HepG2 (cell line): ENCODE measurements at regions not wholly inside any gene's neighbourhood (a gene's known extent, or its start where the extent isn't known, plus 50 kb on each side); places are given as distances from the start of the nearest gene placed in this dataset.

ENCODE experiments used
- ATAC-seq: fragments of 200-7000 bp; cut with Tn5 transposase; 3 replicates; pipeline ENCODE4 v1.9.1; 2020; ENCODE audit warnings: mild to moderate bottlenecking, moderate library complexity
- BruUV-seq: library from RNA; stranded (reverse); fragments of 400-500 nt; replicated peaks from 2 replicates; lab custom pipeline; 2021; lab: Mats Ljungman, UMichigan
- CTCF ChIA-PET: fragments of 300-600 bp; formaldehyde crosslinking; extraction: SDS; loops from one replicate; lab custom pipeline; 2021; ENCODE audit warnings: low total read pairs, inconsistent platforms, low intra/inter-chr PET ratio; lab: Yijun Ruan, JAX
- POLR2A ChIA-PET: fragments of 350-600 bp; sonication (Branson Sonifier 250); formaldehyde crosslinking; loops from one replicate; lab custom pipeline; 2020; ENCODE audit warnings: antibody characterized with exemption, inconsistent platforms; lab: Yijun Ruan, JAX
- DNase-seq: peaks from one replicate; pipeline ENCODE4 v3.0.0-alpha.2; 2015; ENCODE audit warnings: low spot score
- FAIRE-seq: peaks from 3 replicates; lab custom pipeline; 2011; peaks lifted over from hg19 to GRCh38; lab: Jason Lieb, UNC
- H2AFZ ChIP-seq: one replicate; pipeline ENCODE4 v1.6.1; 2011; ENCODE audit warnings: low read length, inconsistent platforms
- H3K27ac ChIP-seq: fragments of 300-600 bp; 3 replicates; pipeline ENCODE4 v1.8.0; 2011; ENCODE audit warnings: mixed run types, mild to moderate bottlenecking, mixed read lengths, low read length, inconsistent platforms; ENCODE audit not compliant: insufficient read depth; ENCODE audit errors: extremely low read length
- H3K27me3 ChIP-seq, 2 experiments: fragments of 200-600 bp in 1 of 2; 2 replicates in 1 of 2; 3 replicates in 1 of 2; pipeline versions ENCODE4 v1.6.0 to v1.8.0; 2011; ENCODE audit warnings: low read length in 2 of 2, mild to moderate bottlenecking in 2 of 2, moderate library complexity in 2 of 2, inconsistent platforms in 1 of 2; ENCODE audit not compliant: insufficient read depth in 2 of 2, control insufficient read depth in 1 of 2
- H3K36me3 ChIP-seq, 2 experiments: fragments of 200-600 bp in 1 of 2; replicated peaks in 1 of 2; 2 replicates in 1 of 2; 3 replicates in 1 of 2; pipeline versions ENCODE4 v1.5.1 to v1.8.0; 2011; ENCODE audit warnings: low read length in 2 of 2, inconsistent platforms in 1 of 2; ENCODE audit not compliant: insufficient read depth in 2 of 2, control insufficient read depth in 1 of 2
- H3K4me1 ChIP-seq: 2 replicates; pipeline ENCODE4 v1.5.1; 2012; ENCODE audit warnings: low read length, inconsistent platforms; ENCODE audit not compliant: insufficient read depth
- H3K4me2 ChIP-seq: 2 replicates; pipeline ENCODE4 v1.6.0; 2011; ENCODE audit warnings: low read depth, low read length, inconsistent platforms
- H3K4me3 ChIP-seq, 3 experiments: fragments of 200-600 bp in 1 of 3; sonication (generic), shearing (Covaris generic) in 1 of 3; replicated peaks in 1 of 3; 2 replicates each; pipeline ENCODE4 v1.5.1; 2011 to 2016; ENCODE audit warnings: low read length in 3 of 3, inconsistent platforms in 2 of 3, low read depth in 2 of 3, mild to moderate bottlenecking in 2 of 3, control low read depth in 1 of 3, mixed read lengths in 1 of 3; ENCODE audit not compliant: insufficient read depth in 1 of 3
- H3K79me2 ChIP-seq: one replicate; pipeline ENCODE4 v1.6.1; 2011; ENCODE audit warnings: low read length, inconsistent platforms; ENCODE audit not compliant: insufficient read depth
- H3K9ac ChIP-seq: 2 replicates; pipeline ENCODE4 v1.6.0; 2011; ENCODE audit warnings: mild to moderate bottlenecking, low read depth, low read length, inconsistent platforms; ENCODE audit not compliant: insufficient read depth
- H3K9me3 ChIP-seq: 2 replicates; pipeline ENCODE4 v1.5.1; 2012; ENCODE audit warnings: mild to moderate bottlenecking, low read length
- H4K20me1 ChIP-seq: 2 replicates; pipeline ENCODE4 v1.6.0; 2011; ENCODE audit warnings: inconsistent platforms, mild to moderate bottlenecking, low read length, moderate library complexity; ENCODE audit not compliant: insufficient read depth
- DNMT1 ChIP-seq: sonication (generic); formaldehyde crosslinking; IDR thresholded peaks from 2 replicates; pipeline ENCODE4 v1.5.1; 2020; ENCODE audit warnings: mild to moderate bottlenecking, missing genetic modification reagents
- HMG20A ChIP-seq: IDR thresholded peaks from 2 replicates; pipeline ENCODE4 v1.6.1; 2016; ENCODE audit warnings: borderline replicate concordance
- MYNN ChIP-seq: sonication (generic); formaldehyde crosslinking; IDR thresholded peaks from 2 replicates; pipeline ENCODE4 v1.4.0; 2020; ENCODE audit warnings: mild to moderate bottlenecking, low read depth, missing genetic modification reagents
- PHB2 ChIP-seq: fragments of 450-650 bp; IDR thresholded peaks from 2 replicates; pipeline ENCODE4 v1.6.1; 2018; ENCODE audit not compliant: partially characterized antibody
- SOX13 ChIP-seq, 3 experiments: fragments of 450-650 bp in 1 of 3; sonication (generic) in 1 of 3; formaldehyde crosslinking in 1 of 3; IDR thresholded peaks in 2 of 3; conservative IDR thresholded peaks in 1 of 3; 2 replicates each; pipeline versions ENCODE4 v1.5.0 to v1.6.1; 2016 to 2020; ENCODE audit warnings: antibody characterized with exemption in 1 of 3, mild to moderate bottlenecking in 1 of 3, missing compliant biosample characterization in 1 of 3, missing genetic modification reagents in 1 of 3, moderate library complexity in 1 of 3
- ZBTB1 ChIP-seq: sonication (generic); formaldehyde crosslinking; IDR thresholded peaks from 2 replicates; pipeline ENCODE4 v1.4.0; 2020; ENCODE audit warnings: missing genetic modification reagents, borderline replicate concordance
- ZNF367 ChIP-seq: sonication (generic); formaldehyde crosslinking; IDR thresholded peaks from 2 replicates; pipeline ENCODE4 v1.4.0; 2020; ENCODE audit warnings: missing genetic modification reagents, borderline replicate concordance
- ZNF615 ChIP-seq: sonication (generic); formaldehyde crosslinking; IDR thresholded peaks from 2 replicates; pipeline ENCODE4 v1.5.0; 2020; ENCODE audit warnings: mild to moderate bottlenecking, missing genetic modification reagents, borderline replicate concordance
- ZNF652 ChIP-seq: IDR thresholded peaks from 2 replicates; pipeline ENCODE4 v1.6.1; 2016; ENCODE audit warnings: low read depth, borderline replicate concordance
- WGBS: methylation state at CpG from one replicate; pipeline ENCODE4 v1.1.6; 2017; ENCODE audit warnings: low lambda C conversion rate; 5-methylcytosine and 5-hydroxymethylcytosine counted together
- in situ Hi-C: cut with HindIII; loops from 2 replicates; pipeline ENCODE4 v1.10.0; 2017; ENCODE audit warnings: low pct_unique_long_range_greater_than_20kb; ENCODE audit not compliant: extremely low pct_ligation_motif_present
- intact Hi-C: fragments of 100-400 bp; cut with micrococcal nuclease; formaldehyde crosslinking; loops from one replicate; pipeline ENCODE4 v1.10.0; 2022; ENCODE audit not compliant: unreplicated experiment
- TF ChIP-seq, protein P1 (sequence below): sonication (generic); formaldehyde crosslinking; IDR thresholded peaks from 2 replicates; pipeline ENCODE4 v1.5.0; 2020; ENCODE audit warnings: missing genetic modification reagents, mild to moderate bottlenecking, borderline replicate concordance
- TF ChIP-seq, protein P2 (sequence below): sonication (generic); formaldehyde crosslinking; IDR thresholded peaks from 2 replicates; pipeline ENCODE4 v1.5.1; 2020; ENCODE audit warnings: mild to moderate bottlenecking, missing genetic modification reagents, moderate library complexity
- TF ChIP-seq, protein P3 (sequence below): sonication (generic); formaldehyde crosslinking; IDR thresholded peaks from 2 replicates; pipeline ENCODE4 v1.5.0; 2020; ENCODE audit warnings: missing genetic modification reagents
- TF ChIP-seq, protein P4 (sequence below): sonication (generic); formaldehyde crosslinking; IDR thresholded peaks from 2 replicates; pipeline ENCODE4 v1.4.0; 2020; ENCODE audit warnings: missing genetic modification reagents
- TF ChIP-seq, protein P5 (sequence below): sonication (generic); formaldehyde crosslinking; IDR thresholded peaks from 2 replicates; pipeline ENCODE4 v1.5.0; 2020; ENCODE audit warnings: mild to moderate bottlenecking, missing genetic modification reagents

DNA sequence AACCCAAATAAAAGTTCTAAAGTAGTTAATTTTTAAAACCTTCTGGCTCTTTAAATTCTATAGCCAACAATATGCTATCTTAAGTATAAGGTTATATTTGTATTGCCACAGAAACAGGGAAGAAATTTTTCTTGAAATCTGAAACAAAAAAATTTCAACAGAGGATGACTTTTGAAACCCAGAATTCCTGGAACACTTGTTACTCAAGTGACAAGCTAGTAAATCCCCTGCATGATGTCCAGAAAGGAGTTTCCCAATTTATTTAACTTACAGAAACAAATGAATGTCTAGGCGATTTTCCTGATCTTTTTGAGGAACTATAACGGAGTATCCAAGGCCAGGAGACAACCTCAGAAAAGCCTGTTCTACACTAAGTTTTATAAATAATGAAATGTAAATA, 69.6 kb downstream of the SLC41A2 start:
- no peak overlapping the region for H3K4me3 ChIP-seq

More for the DNA sequence above, 69.6 kb downstream of the SLC41A2 start:
- no peak for ATAC-seq
- Histone ChIP-seq H3K27me3 (no peaks in the 10 kb centered on the region), H3K4me1 (no peaks in the 10 kb centered on the region), H2AFZ (no peak overlapping the region), H3K9me3 (no peaks in the 10 kb centered on the region), H3K79me2 (no peaks in the 10 kb centered on the region), H4K20me1 (no peaks in the 10 kb centered on the region), H3K36me3 (no peaks in the 10 kb centered on the region), H3K4me2 (no peak overlapping the region), H3K27ac (no peak overlapping the region), H3K9ac (no peak overlapping the region)
- FAIRE-seq: no peak
- no TSS peak for BruUV-seq
- intact Hi-C loops: no loop called here
- ChIA-PET POLR2A (no interaction called here), CTCF (no interaction called here)
- WGBS: 84% methylated on average over 2 of the region's 2 CpGs
- DNase-seq: no peak
- TF ChIP-seq ZNF652 (CRISPR knock-in tag) (no peak), PHB2 (no peak), ZNF615 (CRISPR knock-in tag) (no peak), HMG20A (no peak), ZNF367 (CRISPR knock-in tag) (no peak), MYNN (CRISPR knock-in tag) (no peak), ZBTB1 (CRISPR knock-in tag) (no peak), DNMT1 (no peak), SOX13 (IDR thresholded peaks at IDR 0.05) (no peak), SOX13 (CRISPR knock-in tag; conservative IDR thresholded peaks at IDR 0.05 in 1 of 2, IDR thresholded peaks at IDR 0.05 in 1 of 2) (no peak)
- TF ChIP-seq, protein P1, sequence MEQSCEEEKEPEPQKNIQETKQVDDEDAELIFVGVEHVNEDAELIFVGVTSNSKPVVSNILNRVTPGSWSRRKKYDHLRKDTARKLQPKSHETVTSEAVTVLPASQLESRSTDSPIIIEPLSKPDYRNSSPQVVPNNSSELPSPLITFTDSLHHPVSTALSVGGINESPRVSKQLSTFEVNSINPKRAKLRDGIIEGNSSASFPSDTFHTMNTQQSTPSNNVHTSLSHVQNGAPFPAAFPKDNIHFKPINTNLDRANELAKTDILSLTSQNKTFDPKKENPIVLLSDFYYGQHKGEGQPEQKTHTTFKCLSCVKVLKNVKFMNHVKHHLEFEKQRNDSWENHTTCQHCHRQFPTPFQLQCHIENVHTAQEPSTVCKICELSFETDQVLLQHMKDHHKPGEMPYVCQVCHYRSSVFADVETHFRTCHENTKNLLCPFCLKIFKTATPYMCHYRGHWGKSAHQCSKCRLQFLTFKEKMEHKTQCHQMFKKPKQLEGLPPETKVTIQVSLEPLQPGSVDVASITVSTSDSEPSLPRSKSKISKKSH (CRISPR knock-in tag): no peak
- TF ChIP-seq, protein P2, sequence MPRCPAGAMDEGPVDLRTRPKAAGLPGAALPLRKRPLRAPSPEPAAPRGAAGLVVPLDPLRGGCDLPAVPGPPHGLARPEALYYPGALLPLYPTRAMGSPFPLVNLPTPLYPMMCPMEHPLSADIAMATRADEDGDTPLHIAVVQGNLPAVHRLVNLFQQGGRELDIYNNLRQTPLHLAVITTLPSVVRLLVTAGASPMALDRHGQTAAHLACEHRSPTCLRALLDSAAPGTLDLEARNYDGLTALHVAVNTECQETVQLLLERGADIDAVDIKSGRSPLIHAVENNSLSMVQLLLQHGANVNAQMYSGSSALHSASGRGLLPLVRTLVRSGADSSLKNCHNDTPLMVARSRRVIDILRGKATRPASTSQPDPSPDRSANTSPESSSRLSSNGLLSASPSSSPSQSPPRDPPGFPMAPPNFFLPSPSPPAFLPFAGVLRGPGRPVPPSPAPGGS (CRISPR knock-in tag): no peak
- TF ChIP-seq, protein P3, sequence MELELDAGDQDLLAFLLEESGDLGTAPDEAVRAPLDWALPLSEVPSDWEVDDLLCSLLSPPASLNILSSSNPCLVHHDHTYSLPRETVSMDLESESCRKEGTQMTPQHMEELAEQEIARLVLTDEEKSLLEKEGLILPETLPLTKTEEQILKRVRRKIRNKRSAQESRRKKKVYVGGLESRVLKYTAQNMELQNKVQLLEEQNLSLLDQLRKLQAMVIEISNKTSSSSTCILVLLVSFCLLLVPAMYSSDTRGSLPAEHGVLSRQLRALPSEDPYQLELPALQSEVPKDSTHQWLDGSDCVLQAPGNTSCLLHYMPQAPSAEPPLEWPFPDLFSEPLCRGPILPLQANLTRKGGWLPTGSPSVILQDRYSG (CRISPR knock-in tag): no peak
- TF ChIP-seq, protein P4, sequence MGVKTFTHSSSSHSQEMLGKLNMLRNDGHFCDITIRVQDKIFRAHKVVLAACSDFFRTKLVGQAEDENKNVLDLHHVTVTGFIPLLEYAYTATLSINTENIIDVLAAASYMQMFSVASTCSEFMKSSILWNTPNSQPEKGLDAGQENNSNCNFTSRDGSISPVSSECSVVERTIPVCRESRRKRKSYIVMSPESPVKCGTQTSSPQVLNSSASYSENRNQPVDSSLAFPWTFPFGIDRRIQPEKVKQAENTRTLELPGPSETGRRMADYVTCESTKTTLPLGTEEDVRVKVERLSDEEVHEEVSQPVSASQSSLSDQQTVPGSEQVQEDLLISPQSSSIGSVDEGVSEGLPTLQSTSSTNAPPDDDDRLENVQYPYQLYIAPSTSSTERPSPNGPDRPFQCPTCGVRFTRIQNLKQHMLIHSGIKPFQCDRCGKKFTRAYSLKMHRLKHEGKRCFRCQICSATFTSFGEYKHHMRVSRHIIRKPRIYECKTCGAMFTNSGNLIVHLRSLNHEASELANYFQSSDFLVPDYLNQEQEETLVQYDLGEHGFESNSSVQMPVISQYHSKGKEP: no peak
- TF ChIP-seq, protein P5, sequence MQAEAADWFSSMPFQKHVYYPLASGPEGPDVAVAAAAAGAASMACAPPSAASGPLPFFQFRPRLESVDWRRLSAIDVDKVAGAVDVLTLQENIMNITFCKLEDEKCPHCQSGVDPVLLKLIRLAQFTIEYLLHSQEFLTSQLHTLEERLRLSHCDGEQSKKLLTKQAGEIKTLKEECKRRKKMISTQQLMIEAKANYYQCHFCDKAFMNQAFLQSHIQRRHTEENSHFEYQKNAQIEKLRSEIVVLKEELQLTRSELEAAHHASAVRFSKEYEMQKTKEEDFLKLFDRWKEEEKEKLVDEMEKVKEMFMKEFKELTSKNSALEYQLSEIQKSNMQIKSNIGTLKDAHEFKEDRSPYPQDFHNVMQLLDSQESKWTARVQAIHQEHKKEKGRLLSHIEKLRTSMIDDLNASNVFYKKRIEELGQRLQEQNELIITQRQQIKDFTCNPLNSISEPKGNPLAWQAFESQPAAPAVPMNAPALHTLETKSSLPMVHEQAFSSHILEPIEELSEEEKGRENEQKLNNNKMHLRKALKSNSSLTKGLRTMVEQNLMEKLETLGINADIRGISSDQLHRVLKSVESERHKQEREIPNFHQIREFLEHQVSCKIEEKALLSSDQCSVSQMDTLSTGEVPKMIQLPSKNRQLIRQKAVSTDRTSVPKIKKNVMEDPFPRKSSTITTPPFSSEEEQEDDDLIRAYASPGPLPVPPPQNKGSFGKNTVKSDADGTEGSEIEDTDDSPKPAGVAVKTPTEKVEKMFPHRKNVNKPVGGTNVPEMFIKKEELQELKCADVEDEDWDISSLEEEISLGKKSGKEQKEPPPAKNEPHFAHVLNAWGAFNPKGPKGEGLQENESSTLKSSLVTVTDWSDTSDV (CRISPR knock-in tag): no peak
- in situ Hi-C loops: no loop called here
